ENCODE measurements at regions not wholly inside any gene's neighbourhood (a gene's known extent, or its start where the extent isn't known, plus 50 kb on each side); places are given as distances from the start of the nearest gene placed in this dataset.

- H2AFZ ChIP-seq (ENCODE audit: low read length), result no peak overlapping the region
- H3K27me3 ChIP-seq (ENCODE audit: insufficient read depth, low read length, poor library complexity, severe bottlenecking), result no peaks in the 10 kb centered on the region
- H3K36me3 ChIP-seq (ENCODE audit: insufficient read depth, low read length), result no peaks in the 10 kb centered on the region
- no peak overlapping the region for H3K4me2 ChIP-seq (ENCODE audit: low read depth, low read length, poor library complexity, severe bottlenecking)
- no peaks in the 10 kb centered on the region for H3K9me2 ChIP-seq (replicated peaks; ENCODE audit: low read depth, low read length)
- H3K4me3 ChIP-seq (ENCODE audit: low read length, poor library complexity, severe bottlenecking), result no peak overlapping the region
- no peak overlapping the region for H3K9ac ChIP-seq (ENCODE audit: low read depth, low read length, poor library complexity, severe bottlenecking)
- no peaks in the 10 kb centered on the region for H3K4me1 ChIP-seq (ENCODE audit: insufficient read depth, low read length, poor library complexity, severe bottlenecking)
- H3F3A ChIP-seq (ENCODE audit: low read depth), result no peaks in the 10 kb centered on the region
- H3K9me3 ChIP-seq (ENCODE audit: insufficient read depth, low read depth, low read length), result peaks cover 2% of the 10 kb centered on the region; the same call in 1 of the 2 replicates
- H4K20me1 ChIP-seq (ENCODE audit: insufficient read depth, low read length, poor library complexity, severe bottlenecking), result no peaks in the 10 kb centered on the region
- TF ChIP-seq EZH2phosphoT487 (IDR thresholded peaks at IDR 0.05; ENCODE audit: borderline replicate concordance) (no peak), CTCF (conservative IDR thresholded peaks at IDR 0.05; ENCODE audit: low read length) (no peak)
- H3K79me2 ChIP-seq (ENCODE audit: insufficient read depth, low read length), result no peaks in the 10 kb centered on the region
Measured at GRCh38 chr5:2302169-2302568, 419.4 kb upstream of the IRX4 start.

- Histone ChIP-seq H2AFZ (ENCODE audit: low read length) (no peak overlapping the region), H3K9ac (ENCODE audit: low read depth, low read length, poor library complexity, severe bottlenecking) (no peak overlapping the region), H3K36me3 (ENCODE audit: insufficient read depth, low read length) (no peaks in the 10 kb centered on the region), H3K79me2 (ENCODE audit: insufficient read depth, low read length) (no peaks in the 10 kb centered on the region), H3K9me2 (replicated peaks; ENCODE audit: low read depth, low read length) (no peaks in the 10 kb centered on the region), H3K4me1 (ENCODE audit: insufficient read depth, low read length, poor library complexity, severe bottlenecking) (no peaks in the 10 kb centered on the region), H3K27me3 (ENCODE audit: insufficient read depth, low read length, poor library complexity, severe bottlenecking) (no peaks in the 10 kb centered on the region), H3K4me3 (ENCODE audit: low read length, poor library complexity, severe bottlenecking) (no peak overlapping the region), H4K20me1 (ENCODE audit: insufficient read depth, low read length, poor library complexity, severe bottlenecking) (no peaks in the 10 kb centered on the region), H3F3A (ENCODE audit: low read depth) (no peaks in the 10 kb centered on the region), H3K4me2 (ENCODE audit: low read depth, low read length, poor library complexity, severe bottlenecking) (no peak overlapping the region), H3K9me3 (ENCODE audit: insufficient read depth, low read depth, low read length) (peaks cover 2% of the 10 kb centered on the region; the same call in 1 of the 2 replicates)
- TF ChIP-seq CTCF (conservative IDR thresholded peaks at IDR 0.05; ENCODE audit: low read length) (no peak), EZH2phosphoT487 (IDR thresholded peaks at IDR 0.05; ENCODE audit: borderline replicate concordance) (no peak)
Measured at GRCh38 chr5:2300861-2301574, 418.3 kb upstream of the IRX4 start.

GRCh38 chr5:2300421-2300820, 417.7 kb upstream of the IRX4 start:
- H3K27me3 ChIP-seq (ENCODE audit: insufficient read depth, low read length, poor library complexity, severe bottlenecking), result no peaks in the 10 kb centered on the region
- H3K4me3 ChIP-seq (ENCODE audit: low read length, poor library complexity, severe bottlenecking), result no peak overlapping the region
- H2AFZ ChIP-seq (ENCODE audit: low read length), result no peak overlapping the region
- no peaks in the 10 kb centered on the region for H3K79me2 ChIP-seq (ENCODE audit: insufficient read depth, low read length)
- H3K9me3 ChIP-seq (ENCODE audit: insufficient read depth, low read depth, low read length), result peaks cover 2% of the 10 kb centered on the region; the same call in 1 of the 2 replicates
- H3K4me1 ChIP-seq (ENCODE audit: insufficient read depth, low read length, poor library complexity, severe bottlenecking), result no peaks in the 10 kb centered on the region
- H4K20me1 ChIP-seq (ENCODE audit: insufficient read depth, low read length, poor library complexity, severe bottlenecking), result no peaks in the 10 kb centered on the region
- H3K9me2 ChIP-seq (replicated peaks; ENCODE audit: low read depth, low read length), result no peaks in the 10 kb centered on the region
- no peaks in the 10 kb centered on the region for H3F3A ChIP-seq (ENCODE audit: low read depth)
- no peak overlapping the region for H3K4me2 ChIP-seq (ENCODE audit: low read depth, low read length, poor library complexity, severe bottlenecking)
- TF ChIP-seq CTCF (conservative IDR thresholded peaks at IDR 0.05; ENCODE audit: low read length) (no peak), EZH2phosphoT487 (IDR thresholded peaks at IDR 0.05; ENCODE audit: borderline replicate concordance) (no peak)
- no peaks in the 10 kb centered on the region for H3K36me3 ChIP-seq (ENCODE audit: insufficient read depth, low read length)
- no peak overlapping the region for H3K9ac ChIP-seq (ENCODE audit: low read depth, low read length, poor library complexity, severe bottlenecking)

All from Loucy (cell line).